ENCODE measurements at regions not wholly inside any gene's neighbourhood (a gene's known extent, or its start where the extent isn't known, plus 50 kb on each side); places are given as distances from the start of the nearest gene placed in this dataset.

DNA sequence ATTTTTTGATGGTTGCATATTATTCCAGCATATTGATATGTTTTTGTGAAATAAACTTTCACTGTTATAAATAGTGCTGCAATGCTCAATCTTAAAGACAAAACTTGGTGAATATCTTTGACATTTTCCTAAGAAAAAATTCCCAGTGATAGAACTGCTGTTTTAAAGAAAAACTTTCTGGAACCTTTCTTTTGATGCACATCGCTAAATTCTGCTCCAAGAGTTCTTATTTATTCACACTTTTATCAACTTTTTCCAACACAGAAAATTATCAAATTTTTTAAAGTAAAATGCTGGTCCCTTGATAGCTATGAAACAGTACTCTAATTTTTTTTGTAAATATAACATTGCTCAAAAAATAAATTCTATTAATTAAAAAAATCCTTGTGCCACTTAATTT is 196.6 kb downstream of the HS3ST3A1 start:
- Histone ChIP-seq H3K27me3 (replicated peaks in 1 of 4; ENCODE audit: control extremely low read depth in 1 of 4, control insufficient read depth in 3 of 4, insufficient read depth in 4 of 4, low read length in 3 of 4) (no peaks in the 10 kb centered on the region), H2AFZ (ENCODE audit: insufficient read depth, low read depth, low read length, poor library complexity, severe bottlenecking) (no peak overlapping the region), H3K79me2 (ENCODE audit: control insufficient read depth, insufficient read depth, low read length) (no peaks in the 10 kb centered on the region), H3K9ac (ENCODE audit: low read length) (no peak overlapping the region), H3K27ac (ENCODE audit: low read length in 2 of 2) (no peak overlapping the region), H4K20me1 (ENCODE audit: control insufficient read depth, insufficient read depth, low read length, poor library complexity, severe bottlenecking) (no peaks in the 10 kb centered on the region), H3K4me2 (replicated peaks; ENCODE audit: low read depth, low read length, poor library complexity, severe bottlenecking) (no peak overlapping the region), H3K4me3 (ENCODE audit: control extremely low read depth in 1 of 5, extremely low read depth in 1 of 5, insufficient read depth in 1 of 5, low read depth in 2 of 5, low read length in 4 of 5) (no peak overlapping the region), H3K36me3 (replicated peaks in 1 of 2; ENCODE audit: control extremely low read depth in 1 of 2, control insufficient read depth in 1 of 2, extremely low read depth in 1 of 2, insufficient read depth in 2 of 2, low read length in 1 of 2) (no peaks in the 10 kb centered on the region), H3K9me3 (ENCODE audit: control extremely low read depth in 1 of 3, control insufficient read depth in 2 of 3, insufficient read depth in 1 of 3, low read length in 2 of 3) (no peaks in the 10 kb centered on the region), H3K4me1 (ENCODE audit: control insufficient read depth in 2 of 2, insufficient read depth in 2 of 2, low read length in 2 of 2) (no peaks in the 10 kb centered on the region)
- H3K27ac Mint-ChIP-seq: no peak overlapping the region
- intact Hi-C loops (cut with micrococcal nuclease): no loop called here
- H3K4me3 Mint-ChIP-seq: no peak overlapping the region
- no peaks in the 10 kb centered on the region for H3K4me1 Mint-ChIP-seq
- POLR2A ChIA-PET: no interaction called here
- no peak for TF ChIP-seq EZH2 (IDR thresholded peaks at IDR 0.05; ENCODE audit: borderline replicate concordance, insufficient read depth, low read depth, low read length, poor library complexity, severe bottlenecking)
- no peak for TF ChIP-seq CTCF (IDR thresholded peaks at IDR 0.05)
- no peak for DNase-seq
- no CpG with 5 or more reads among the region's 1 CpG for WGBS (ENCODE audit: insufficient coverage)
- CTCF ChIA-PET: no interaction called here
- ATAC-seq (ENCODE audit: low read depth): no peak
- no peaks in the 10 kb centered on the region for H3K9me3 Mint-ChIP-seq (ENCODE audit: insufficient read depth)
- no peaks in the 10 kb centered on the region for H3K27me3 Mint-ChIP-seq

DNA sequence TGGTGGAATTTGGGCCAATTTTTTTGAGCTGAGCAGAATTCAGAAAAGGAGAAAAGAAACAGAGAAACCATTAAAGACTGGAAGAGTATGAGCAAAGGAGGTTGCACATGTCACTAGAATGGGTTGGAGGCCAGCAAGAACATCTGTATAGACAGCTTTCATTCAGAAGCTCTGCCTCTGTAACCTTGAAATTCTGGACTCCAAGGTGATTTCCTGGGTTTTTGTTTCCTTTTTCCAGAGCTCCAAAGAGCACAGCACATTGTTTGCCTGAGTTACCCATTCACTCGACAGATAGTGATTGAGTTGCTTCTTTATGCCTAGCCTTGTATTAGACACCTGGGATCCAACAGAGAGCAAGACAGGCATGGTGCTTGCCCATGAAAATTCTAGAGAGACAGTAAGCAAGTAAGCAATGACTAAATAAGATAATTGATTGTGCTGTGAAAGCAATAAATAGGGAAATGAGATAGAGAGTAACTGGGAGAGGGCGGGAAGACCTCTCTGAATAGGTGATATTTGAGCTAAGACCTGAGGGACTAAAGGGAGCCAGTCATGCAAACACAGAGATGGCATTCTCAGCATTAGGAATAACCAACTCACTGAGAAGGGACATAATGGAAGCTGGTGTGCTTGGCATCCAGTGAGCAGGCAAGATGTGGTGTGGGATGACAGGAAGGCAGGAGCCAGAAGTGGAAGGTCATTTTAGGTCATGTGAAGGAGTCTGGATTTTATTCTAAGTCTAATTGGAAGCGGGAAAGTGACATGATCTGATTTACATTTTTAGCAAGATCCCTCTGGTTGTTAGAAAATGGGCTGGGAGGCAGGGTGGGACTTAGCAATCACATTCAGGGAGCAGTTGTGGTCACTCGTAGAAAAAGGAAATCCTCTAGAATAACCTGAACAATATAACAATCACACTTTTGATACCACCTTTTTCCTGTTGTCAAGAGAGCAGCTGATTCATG is 197.5 kb downstream of the HS3ST3A1 start:
- Histone ChIP-seq H3K79me2 (ENCODE audit: control insufficient read depth, insufficient read depth, low read length) (no peaks in the 10 kb centered on the region), H4K20me1 (ENCODE audit: control insufficient read depth, insufficient read depth, low read length, poor library complexity, severe bottlenecking) (no peaks in the 10 kb centered on the region), H2AFZ (ENCODE audit: insufficient read depth, low read depth, low read length, poor library complexity, severe bottlenecking) (no peak overlapping the region), H3K27me3 (replicated peaks in 1 of 4; ENCODE audit: control extremely low read depth in 1 of 4, control insufficient read depth in 3 of 4, insufficient read depth in 4 of 4, low read length in 3 of 4) (no peaks in the 10 kb centered on the region), H3K27ac (ENCODE audit: low read length in 2 of 2) (no peak overlapping the region), H3K9me3 (ENCODE audit: control extremely low read depth in 1 of 3, control insufficient read depth in 2 of 3, insufficient read depth in 1 of 3, low read length in 2 of 3) (no peaks in the 10 kb centered on the region), H3K4me1 (ENCODE audit: control insufficient read depth in 2 of 2, insufficient read depth in 2 of 2, low read length in 2 of 2) (no peaks in the 10 kb centered on the region), H3K4me3 (ENCODE audit: control extremely low read depth in 1 of 5, extremely low read depth in 1 of 5, insufficient read depth in 1 of 5, low read depth in 2 of 5, low read length in 4 of 5) (no peak overlapping the region), H3K36me3 (replicated peaks in 1 of 2; ENCODE audit: control extremely low read depth in 1 of 2, control insufficient read depth in 1 of 2, extremely low read depth in 1 of 2, insufficient read depth in 2 of 2, low read length in 1 of 2) (no peaks in the 10 kb centered on the region), H3K9ac (ENCODE audit: low read length) (no peak overlapping the region), H3K4me2 (replicated peaks; ENCODE audit: low read depth, low read length, poor library complexity, severe bottlenecking) (no peak overlapping the region)
- H3K4me3 Mint-ChIP-seq: no peak overlapping the region
- no peaks in the 10 kb centered on the region for H3K27me3 Mint-ChIP-seq
- ATAC-seq (ENCODE audit: low read depth) (no peak), DNase-seq (no peak)
- no peaks in the 10 kb centered on the region for H3K4me1 Mint-ChIP-seq
- CTCF ChIA-PET: interaction anchor here (0.9 kb wide), 1 partner anchor 14 kb away, joined by 3 read pairs; no protein-coding TSS in a partner anchor
- no peaks in the 10 kb centered on the region for H3K9me3 Mint-ChIP-seq (ENCODE audit: insufficient read depth)
- no peak overlapping the region for H3K27ac Mint-ChIP-seq
- WGBS (ENCODE audit: insufficient coverage): 75% methylated on average over 2 of the region's 4 CpGs
- TF ChIP-seq CTCF (IDR thresholded peaks at IDR 0.05): no peak
- no peak for TF ChIP-seq EZH2 (IDR thresholded peaks at IDR 0.05; ENCODE audit: borderline replicate concordance, insufficient read depth, low read depth, low read length, poor library complexity, severe bottlenecking)
- intact Hi-C loops (cut with micrococcal nuclease): no loop called here
- POLR2A ChIA-PET: no interaction called here
